ENCODE measurements at regions not wholly inside any gene's neighbourhood (a gene's known extent, or its start where the extent isn't known, plus 50 kb on each side); places are given as distances from the start of the nearest gene placed in this dataset.
"Not testable (repeated sequence)": the region's sequence is repeated elsewhere in the genome, so short reads cannot be mapped to it uniquely, and the experiment has no call there.

- DNase-seq (ENCODE audit: low spot score): no peak
Observed at GRCh38 chr2:109669731-109670130, 55.6 kb downstream of the SOWAHC start.

- no peak for DNase-seq (ENCODE audit: low spot score)
Observed at GRCh38 chr2:109670556-109671411, 56.6 kb downstream of the SOWAHC start.

- no peak for DNase-seq (ENCODE audit: low spot score)
Observed at GRCh38 chr2:109674894-109675534, 60.9 kb downstream of the SOWAHC start.

- no peak for DNase-seq (ENCODE audit: low spot score)
Observed at GRCh38 chr2:109675666-109676345, 61.6 kb downstream of the SOWAHC start.

GRCh38 chr2:109676346-109676902 lies 62.3 kb downstream of the SOWAHC start:
- DNase-seq (ENCODE audit: low spot score): no peak

- not testable (repeated sequence) for DNase-seq (ENCODE audit: low spot score)
Observed at GRCh38 chr2:109677121-109677731, 63.1 kb downstream of the SOWAHC start.

- no peak for DNase-seq (ENCODE audit: low spot score)
Observed at GRCh38 chr2:109677835-109678580, 63.8 kb downstream of the SOWAHC start.

- not testable (repeated sequence) for DNase-seq (ENCODE audit: low spot score)
Observed at GRCh38 chr2:109678724-109679201, 64.6 kb downstream of the SOWAHC start.

GRCh38 chr2:109679225-109679624 lies 65.1 kb downstream of the SOWAHC start:
- no peak for DNase-seq (ENCODE audit: low spot score)

- DNase-seq (ENCODE audit: low spot score): no peak
Observed at GRCh38 chr2:109679626-109680025, 65.5 kb downstream of the SOWAHC start.

- DNase-seq (ENCODE audit: low spot score): no peak
Observed at GRCh38 chr2:109680523-109681297, 66.5 kb downstream of the SOWAHC start.

- DNase-seq (ENCODE audit: low spot score): no peak
Observed at GRCh38 chr2:109681633-109682380, 67.6 kb downstream of the SOWAHC start.

- no peak for DNase-seq (ENCODE audit: low spot score)
Observed at GRCh38 chr2:109683452-109683851, 69.3 kb downstream of the SOWAHC start.

GRCh38 chr2:109685453-109685852 lies 71.3 kb downstream of the SOWAHC start:
- no peak for DNase-seq (ENCODE audit: low spot score)

- no peak for DNase-seq (ENCODE audit: low spot score)
Observed at GRCh38 chr2:109686921-109687320, 72.8 kb downstream of the SOWAHC start.

GRCh38 chr2:109689182-109689930 lies 75.2 kb downstream of the SOWAHC start:
- DNase-seq (ENCODE audit: low spot score): no peak

- no peak for DNase-seq (ENCODE audit: low spot score)
Observed at GRCh38 chr2:109689973-109690372, 75.8 kb downstream of the SOWAHC start.

GRCh38 chr2:109690457-109690821 lies 76.3 kb downstream of the SOWAHC start:
- no peak for DNase-seq (ENCODE audit: low spot score)
